DMS 273 (cell line): ENCODE measurements at regions not wholly inside any gene's neighbourhood (a gene's known extent, or its start where the extent isn't known, plus 50 kb on each side); places are given as distances from the start of the nearest gene placed in this dataset.

Source experiments
- DNase-seq: peaks from one replicate; lab custom pipeline; 2025; ENCODE audit not compliant: unreplicated experiment; lab: John Stamatoyannopoulos, UW

DNA sequence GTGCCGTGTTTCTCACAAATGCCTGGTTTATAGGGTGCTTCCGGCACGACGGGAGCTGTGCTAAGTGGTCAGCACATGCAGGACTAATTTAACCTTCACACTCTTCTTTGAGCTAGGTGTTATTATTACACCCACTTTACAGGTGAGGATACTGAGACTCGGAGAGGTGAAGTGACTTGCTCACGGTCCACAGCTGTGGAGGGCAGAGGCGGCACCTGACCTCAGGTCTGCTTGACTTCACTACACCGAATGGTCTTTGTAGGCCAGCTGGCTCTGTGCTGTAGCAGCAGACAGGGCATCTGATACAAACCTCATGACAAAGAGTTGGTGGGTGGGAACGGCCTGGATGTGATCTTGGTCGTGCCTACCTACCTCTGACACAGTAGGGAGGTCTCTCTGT, 102.0 kb upstream of the BOD1 start:
- DNase-seq, result no peak

DNA sequence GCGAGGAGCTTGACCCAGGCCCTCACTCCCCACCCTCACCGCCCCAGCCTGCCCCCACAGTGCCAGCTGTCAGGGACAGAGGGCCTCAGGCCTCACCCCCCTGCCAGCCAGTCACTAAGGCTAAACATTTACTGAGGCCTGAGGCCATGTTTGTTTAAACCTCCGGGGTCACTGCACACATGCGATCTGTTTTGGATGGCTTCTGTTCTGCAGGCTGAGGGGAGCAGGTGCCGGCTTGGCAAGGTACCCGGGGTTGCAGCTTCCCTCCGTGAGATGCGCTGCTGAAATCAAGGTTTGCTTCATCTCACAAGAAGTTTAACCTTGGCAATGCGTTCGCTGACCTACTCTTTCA, 103.3 kb upstream of the BOD1 start:
- DNase-seq, result peak; percentile 38

DNA sequence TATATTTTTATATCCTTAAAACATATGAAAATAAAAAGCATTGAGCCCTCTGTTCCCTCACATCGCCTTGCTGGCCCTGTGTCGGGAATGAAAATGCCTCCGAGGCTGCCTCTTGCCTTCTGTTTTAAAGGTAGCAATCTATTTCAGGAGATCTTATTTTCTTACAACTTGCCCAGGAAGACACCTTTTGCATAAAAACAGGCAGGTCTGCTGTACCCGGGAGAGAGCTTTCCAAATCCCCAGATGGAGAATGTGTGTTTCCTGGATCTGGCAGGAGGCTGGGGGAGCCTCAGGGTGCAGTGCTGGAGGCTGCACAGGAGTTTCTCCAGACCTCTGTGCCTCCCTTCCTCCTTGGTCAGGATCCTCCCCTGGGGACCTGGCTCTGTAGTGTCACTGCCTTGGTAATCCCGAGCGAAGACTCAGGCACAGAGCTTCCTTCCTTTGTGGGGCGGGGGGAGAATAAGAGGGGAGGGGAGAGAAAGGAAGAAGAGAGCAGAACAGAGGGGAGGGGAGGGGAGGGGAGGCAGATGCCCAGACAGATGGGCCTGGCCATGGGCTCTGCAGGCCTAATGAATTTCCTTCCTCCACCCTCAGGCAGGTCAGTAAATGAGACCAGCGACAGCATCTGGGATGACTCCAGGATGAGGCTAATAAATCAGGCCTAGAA, 104.0 kb upstream of the BOD1 start:
- peak; percentile 78 for DNase-seq

DNA sequence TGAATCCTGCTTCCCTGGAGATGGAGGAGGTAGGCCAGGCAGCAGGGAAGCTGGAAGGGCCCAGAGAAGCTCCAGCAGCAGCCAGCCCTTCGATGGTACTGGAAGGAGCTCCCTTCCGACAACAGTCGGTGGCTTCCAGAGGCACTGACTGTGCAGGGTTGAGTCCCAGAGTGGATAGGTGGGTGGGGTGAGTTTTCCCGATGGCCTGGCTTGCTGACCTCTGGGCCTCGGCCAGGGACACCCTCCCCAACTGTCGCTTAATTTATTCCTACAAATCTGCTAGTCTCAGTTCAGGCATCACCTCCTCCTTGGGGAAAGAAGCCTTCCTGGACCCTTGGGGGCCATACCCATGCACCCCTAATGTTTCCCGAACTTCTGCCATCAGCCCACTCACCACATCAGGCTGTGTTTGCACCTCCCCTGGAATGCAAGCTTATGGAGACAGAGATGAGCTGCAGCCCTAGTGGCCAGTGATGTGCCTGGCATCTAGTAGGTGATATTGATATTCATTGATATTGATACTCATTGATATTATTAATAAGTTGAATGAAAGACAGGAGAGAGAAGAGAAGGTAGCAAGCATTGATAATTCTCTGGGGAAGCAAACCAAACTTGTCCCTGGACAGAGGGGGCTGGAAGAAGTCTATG, 104.6 kb upstream of the BOD1 start:
- DNase-seq, result peak; percentile 8

DNA sequence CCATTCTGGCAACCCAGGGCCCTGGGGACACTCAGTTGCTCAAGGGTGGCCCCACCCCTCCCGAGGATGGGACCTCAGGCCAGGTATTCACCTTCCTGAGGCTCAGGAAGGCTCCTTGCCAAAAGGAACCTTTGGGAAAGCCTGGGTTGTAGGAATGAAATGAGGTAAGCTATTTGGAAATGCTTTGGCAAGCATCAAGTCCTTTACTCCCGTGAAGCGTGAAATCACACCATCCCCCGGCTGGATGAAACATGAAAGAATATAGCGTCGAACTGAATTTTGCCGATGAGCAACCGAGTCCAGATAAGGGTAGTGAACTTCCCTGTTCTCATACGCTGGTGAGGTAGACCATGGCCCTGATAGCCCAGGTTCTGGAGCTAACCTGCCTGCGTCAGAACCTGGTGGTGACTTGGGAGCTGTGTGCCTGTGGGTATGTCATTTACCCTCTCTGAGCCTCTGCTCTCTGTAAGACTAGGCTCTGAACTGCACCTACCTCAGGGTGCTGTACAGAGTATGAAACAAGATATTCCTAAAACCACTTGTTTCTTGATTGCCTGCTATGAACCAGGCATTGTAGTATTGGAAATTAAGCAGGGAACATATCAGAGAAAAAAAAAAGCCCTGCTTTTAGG, 105.3 kb upstream of the BOD1 start:
- peak; percentile 4 for DNase-seq

DNA sequence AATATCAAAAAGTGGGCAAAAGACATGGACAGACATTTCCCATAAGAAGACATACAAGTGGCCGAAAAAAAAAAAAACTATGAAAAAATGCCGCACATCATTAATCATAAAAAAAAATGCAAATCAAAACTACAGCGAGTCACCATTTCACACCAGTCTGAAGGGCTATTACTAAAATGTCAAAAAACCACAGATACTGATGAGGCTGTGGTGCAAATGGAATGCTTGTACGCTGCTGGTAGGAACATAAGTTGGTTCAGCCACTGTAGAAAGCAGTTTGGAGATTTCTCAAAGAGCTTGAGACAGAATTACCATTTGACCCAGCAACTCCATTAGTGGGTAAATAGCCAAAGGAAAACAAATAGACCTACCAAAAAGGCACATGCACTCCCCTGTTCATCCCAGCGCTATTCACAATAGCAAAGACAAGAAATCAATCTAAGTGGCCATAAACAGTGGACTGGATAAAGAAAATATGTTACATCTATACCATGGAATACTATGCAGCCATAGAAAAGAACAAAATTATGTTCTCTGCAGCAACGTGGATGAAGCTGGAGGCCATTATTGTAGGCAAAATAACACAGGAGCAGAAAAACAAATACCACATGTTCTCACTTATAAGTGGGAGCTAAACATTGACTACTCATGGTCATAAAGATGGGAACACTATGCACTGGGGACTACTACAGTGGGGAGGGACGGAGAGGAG, 110.6 kb upstream of the BOD1 start:
- no peak for DNase-seq

DNA sequence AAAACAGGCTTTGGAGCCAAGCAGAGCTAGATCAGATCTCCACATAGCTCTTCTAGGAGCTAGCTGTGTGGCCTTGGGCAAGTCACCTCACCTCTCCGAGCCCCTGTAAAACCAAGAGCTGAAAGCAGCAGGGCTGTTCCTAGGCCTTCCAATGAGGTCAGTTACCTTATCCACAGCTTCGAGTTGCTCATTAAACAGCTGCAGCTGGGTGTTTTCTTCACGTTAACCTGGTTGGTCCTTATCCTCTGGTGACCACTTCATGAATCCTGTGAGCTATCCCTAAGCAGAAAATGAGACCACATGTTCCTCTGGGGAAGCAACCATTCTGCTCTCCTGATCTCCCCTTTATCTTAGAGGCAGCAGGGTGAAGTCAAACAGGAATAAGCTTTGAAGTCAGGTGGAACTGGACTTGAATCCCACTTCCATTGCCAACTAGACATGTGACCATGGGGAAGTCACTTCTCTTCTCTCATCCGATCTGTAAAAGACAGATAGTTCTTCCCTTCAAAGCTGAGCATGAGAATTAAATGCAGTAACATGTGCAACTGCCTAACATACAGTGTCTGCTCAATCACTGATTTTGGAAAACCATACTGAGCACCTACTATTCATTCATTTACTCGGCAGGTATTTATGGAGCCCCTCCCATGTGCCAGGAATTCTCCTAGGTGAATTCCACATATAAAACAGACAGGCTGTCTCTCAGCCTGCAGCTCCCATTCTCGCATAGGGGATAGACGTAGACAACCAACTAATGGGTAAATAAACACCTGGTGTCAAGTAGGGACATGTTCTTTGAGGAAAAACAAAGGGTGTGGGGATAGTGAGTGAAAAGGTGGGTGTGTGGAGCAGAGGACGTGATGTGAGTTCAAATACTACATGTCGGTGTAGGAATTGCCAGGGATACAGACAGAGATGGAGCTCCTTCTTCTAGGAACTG, 111.7 kb upstream of the BOD1 start:
- DNase-seq, result no peak

DNA sequence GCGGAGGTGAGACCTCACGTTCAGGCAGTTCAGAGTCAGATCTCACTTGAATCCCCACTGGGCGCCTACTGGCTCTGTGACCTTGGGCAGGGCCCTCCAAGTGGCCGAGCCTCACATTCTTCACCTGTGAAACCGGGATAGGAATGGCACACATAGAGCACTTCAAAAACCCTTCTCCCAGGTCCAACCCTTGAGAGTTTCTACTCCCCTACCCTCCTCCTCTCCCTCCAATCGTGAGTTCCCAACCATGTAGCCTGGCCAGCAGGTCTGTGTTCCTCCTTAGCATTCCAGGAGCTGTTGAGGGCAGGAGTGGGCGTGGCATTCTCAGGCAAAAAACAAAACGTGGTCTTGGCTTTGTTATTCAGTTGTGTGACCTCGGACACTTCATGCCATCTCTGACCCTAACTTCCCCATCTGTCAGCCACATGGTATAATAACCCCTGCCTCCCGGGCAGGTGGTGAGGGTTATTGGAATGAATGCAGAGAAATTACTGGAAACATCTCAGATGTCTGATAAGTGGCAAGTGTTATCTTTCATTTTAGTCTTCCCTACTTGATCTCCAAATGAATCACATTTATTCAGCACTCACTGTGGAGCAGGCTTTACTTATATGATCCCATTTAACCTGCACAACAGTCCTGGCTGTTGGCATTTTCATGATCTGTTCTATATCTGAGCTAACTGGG, 112.8 kb upstream of the BOD1 start:
- no peak for DNase-seq

DNA sequence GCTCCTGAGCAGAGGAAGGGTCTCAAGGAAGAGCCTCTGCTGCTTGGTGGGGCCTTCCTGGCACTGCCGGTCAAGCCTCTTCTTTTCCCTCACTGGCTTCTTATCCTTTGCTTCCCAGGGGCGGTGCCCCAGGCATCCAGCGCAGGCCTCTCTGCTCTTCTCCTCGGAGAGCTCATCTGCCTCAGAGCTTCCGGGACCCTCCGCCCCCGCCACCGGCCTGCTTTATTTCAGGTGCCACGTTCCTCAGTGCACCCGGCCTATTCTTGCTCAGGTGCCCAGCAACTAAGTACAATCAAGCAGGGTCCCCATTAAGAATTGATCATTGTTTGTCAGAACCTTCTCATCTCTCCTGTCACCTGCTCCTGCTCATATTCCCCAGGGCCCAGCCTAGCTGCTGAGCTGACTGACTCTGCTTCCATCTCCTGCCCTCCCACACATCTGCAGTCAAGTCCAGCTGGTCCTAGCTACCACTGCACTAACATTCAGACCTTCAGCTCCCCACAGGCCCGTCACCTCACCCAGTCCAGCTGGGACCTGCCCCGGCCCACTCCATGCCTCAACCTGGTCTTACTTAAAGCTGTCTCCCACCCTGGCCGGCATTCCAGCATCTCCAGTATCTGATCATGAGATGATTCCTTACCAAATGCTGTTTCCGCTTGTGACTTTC, 114.3 kb upstream of the BOD1 start:
- DNase-seq, result no peak

DNA sequence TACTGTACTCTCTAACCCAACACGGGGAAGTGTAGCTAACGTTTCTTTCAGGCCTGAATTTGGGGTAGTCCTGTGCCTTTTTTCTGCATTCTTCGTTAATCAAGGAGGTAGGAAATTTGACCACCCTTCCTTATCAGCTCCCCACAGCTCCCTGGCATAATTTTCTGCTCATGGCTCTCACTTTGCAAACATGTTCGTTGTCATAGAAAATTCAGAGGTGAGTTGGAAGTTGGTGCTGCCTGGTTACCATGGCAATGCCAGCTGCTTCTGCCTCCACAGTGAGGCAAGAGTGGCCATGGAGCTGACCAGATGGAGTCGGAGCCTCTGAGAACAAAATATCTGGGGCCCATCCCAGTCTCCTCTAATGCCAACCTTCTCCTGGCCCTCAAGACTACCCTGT, 116.6 kb upstream of the BOD1 start:
- peak; percentile 3 for DNase-seq

DNA sequence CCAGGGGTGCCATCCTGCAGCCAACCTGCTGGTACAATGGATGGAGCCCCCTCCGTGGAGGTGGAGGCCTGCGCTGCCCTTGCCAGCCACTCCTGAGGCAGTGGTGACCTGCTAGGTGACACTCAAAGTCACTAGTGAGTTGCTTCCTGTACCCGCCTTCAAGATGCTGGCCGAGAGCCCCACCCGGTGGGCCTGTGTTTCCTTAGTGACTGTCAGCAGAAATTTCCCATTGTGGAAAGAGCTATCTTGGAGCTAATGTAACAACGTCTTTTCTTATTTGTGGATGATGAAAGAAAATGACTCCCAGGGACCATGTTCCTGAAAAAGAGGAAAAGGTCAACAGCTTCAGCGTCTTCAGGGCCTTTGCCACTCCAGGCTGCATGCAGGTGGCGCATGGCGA, 117.0 kb upstream of the BOD1 start:
- no peak for DNase-seq

DNA sequence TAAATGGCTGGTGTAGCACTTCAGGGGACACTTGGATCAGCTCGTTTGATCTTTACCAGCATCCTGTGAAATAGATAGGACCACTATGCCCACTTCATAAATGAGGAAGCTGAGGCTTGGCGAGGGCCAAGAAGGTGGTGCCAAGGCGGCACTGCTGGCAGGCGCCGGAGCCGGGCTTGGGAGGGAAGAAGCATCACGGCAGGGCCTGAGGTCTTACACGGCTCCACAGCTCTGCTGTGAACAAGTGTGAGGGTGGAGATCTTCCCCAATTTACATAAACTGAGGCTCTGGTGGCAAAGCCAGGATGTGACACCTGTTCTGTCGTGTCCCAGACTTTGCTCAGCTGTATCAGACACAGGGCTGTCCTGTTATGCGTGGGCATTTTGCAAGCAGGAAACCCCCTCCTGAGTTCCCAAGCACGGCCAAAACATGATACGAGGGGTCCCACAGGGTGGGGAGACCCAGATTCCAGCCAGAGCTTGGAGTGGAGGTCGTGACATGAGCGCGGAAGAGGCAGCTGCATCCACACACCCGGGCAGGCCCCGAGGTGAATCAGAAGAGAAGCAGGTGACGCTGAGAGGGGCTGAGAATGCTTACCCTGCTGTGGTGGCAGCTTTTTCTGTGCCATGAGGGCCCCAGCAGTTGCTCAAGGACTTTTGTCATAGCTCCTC, 117.5 kb upstream of the BOD1 start:
- DNase-seq, result no peak

DNA sequence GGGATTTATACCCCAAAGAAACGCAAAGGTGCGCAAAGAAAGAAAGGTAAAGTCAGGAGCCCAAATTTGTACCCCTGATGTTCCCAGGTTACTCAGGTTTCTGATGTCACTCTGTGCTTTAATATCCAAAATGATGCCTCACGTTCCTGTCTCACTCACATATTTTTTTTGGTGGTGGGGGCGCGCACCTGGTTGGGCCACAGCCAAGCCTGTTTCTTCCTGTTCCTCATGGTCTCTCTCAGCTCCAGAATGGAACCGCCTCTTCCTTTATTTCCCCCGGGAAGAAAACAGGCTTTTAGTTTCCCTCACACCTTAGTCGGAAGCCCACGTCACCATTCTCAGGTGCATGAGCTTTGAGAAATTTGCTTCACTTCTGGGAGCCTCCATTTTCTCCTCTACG, 118.3 kb upstream of the BOD1 start:
- DNase-seq, result no peak

DNA sequence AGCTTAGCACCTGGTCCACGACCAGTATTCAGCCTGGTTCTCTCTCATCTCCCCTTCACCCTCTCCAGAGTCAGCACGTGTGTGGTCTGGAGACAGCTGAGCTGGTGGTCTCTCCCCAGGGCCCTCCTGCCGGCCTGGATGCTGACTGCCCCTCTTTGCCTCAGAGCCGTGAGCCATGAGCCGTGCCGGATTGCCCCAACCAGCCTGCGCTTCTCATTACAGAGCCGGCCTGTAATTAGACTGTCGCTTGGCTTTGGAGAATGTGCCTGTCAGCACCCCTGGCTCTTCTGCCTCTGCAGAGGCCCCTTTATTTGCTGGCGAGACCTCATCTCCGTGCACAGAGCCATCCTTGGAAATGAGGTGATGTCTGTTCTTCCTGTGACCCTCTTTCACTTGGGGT, 118.7 kb upstream of the BOD1 start:
- DNase-seq, result no peak

DNA sequence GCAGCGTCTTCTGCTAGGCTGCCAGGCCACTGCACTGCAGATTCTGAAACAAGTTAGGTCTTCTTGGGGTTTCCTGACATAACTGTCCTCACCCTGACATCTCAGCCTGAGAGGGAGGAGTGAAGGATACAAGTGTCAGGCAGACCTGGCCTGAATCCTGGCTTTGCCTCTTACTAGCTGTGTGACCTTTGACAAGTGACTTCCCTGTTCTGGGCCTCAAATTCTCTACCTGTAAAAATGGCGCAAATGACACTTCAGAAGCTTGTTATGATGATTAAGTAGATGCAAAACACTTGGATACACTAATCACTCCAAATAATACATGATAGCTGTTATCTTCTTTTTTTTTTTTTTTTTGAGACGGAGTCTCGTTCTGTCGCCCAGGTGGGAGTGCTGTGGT, 119.2 kb upstream of the BOD1 start:
- no peak for DNase-seq

DNA sequence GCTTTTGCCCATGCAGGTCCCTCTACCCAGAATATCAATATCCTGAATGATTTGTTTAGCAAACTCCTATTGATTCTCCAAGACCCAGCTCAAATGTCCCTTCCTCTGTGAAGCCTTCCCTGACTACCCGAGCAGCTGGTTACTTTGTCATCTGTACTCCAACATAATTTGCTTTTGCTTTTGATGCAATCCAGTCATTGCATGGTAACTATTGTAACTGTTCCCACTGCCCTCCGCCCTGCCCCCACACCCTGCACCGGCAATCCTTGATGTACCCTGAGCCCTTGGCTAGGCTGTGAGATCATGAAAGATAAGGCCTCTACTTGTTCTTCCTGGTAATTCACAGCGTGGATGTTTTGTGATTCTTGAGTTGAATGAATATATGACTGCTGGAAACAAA, 119.9 kb upstream of the BOD1 start:
- DNase-seq, result no peak

DNA sequence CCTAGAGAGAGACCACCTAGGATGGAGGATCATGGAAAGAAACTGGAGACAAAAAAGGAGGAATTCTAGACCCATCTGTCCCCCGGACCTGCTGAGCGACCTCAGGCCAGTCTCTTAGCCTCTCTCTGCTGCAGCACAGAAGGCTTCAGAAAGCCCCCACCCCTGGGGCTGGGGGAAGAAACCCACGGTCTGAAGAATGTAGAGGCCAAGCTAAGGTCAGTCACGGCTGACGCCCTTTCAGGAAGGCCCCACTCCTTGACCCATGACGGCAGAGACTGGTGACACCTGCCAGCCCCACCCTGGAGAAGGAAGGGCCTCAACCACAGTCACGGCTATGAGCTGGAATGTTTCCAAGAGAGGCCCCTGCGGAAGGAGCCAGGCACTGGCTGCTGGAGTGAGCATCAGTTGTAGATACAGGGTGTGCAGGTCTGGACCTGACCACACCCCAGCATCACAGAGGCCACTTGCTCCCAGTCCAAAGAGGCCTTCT, 120.5 kb upstream of the BOD1 start:
- DNase-seq, result no peak

DNA sequence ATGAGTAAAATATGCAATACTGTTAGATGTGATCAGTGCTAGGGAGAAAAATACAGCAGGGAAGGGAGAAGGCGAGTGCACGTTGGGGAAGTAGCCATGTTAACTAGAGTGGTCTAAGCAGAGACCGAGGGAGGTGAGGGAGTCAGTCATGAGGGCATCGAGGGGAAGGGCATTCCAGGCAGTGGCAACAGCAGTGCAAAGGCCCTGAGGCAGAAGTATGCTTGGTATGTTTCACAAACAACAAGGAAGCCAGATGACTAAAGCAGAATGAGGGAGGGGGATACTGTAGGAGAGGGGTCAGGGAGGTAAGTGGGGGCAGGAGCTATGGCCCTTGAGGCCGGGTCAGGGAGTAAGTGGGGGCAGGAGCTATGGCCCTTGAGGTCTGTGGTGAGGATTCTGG, 123.3 kb upstream of the BOD1 start:
- no peak for DNase-seq

DNA sequence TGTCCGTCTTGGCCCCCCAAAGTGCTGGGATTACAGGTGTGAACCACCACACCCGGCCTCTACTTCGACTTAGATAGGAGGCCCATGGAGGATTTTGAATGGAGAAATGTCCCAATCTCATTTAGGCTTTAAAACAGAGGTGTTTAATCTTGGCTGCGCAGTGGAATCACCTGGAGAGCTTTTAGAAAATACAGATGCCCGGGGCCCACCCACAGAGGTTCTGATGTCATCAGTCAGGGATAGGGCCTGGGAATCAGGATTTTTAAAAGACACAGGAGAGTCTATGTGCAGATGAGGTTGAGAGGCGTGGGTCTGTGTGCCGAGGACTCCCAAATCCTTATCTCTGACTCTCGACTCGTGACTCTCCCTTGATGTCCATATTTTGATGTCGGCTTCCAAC, 124.0 kb upstream of the BOD1 start:
- no peak for DNase-seq
